GM12878 (cell line): ENCODE measurements at regions not wholly inside any gene's neighbourhood (a gene's known extent, or its start where the extent isn't known, plus 50 kb on each side); places are given as distances from the start of the nearest gene placed in this dataset.

Source experiments
- ATAC-seq: fragments of 200-7000 bp; cut with Tn5 transposase; 3 replicates; pipeline ENCODE4 v1.9.1; 2020; ENCODE audit warnings: mild to moderate bottlenecking, moderate library complexity
- BruUV-seq: library from RNA; stranded (reverse); fragments of 400-500 nt; replicated peaks from 2 replicates; lab custom pipeline; 2021; lab: Mats Ljungman, UMichigan
- CTCF ChIA-PET: fragments of 300-600 bp; sonication (Branson Sonifier 250); formaldehyde crosslinking; extraction: SDS; loops from one replicate; lab custom pipeline; 2021; ENCODE audit warnings: inconsistent platforms; lab: Yijun Ruan, JAX
- POLR2A ChIA-PET: fragments of 350-600 bp; formaldehyde crosslinking; extraction: SDS; loops from one replicate; lab custom pipeline; 2021; ENCODE audit warnings: inconsistent platforms; lab: Charles Lee
- RAD21 ChIA-PET: fragments of 300-600 bp; sonication (Branson Sonifier 250); formaldehyde crosslinking; loops from one replicate; lab custom pipeline; 2023; ENCODE audit warnings: antibody characterized with exemption; ENCODE audit not compliant: unreplicated experiment; lab: Charles Lee
- SMC1A ChIA-PET: fragments of 300-600 bp; sonication (Branson Sonifier 250); formaldehyde crosslinking; loops from one replicate; lab custom pipeline; 2023; ENCODE audit not compliant: unreplicated experiment, uncharacterized antibody; lab: Charles Lee
- DNase-seq: peaks from one replicate; pipeline ENCODE4 v3.0.0-alpha.2; 2011; ENCODE audit warnings: low read depth, low spot score
- FAIRE-seq: peaks from 3 replicates; lab custom pipeline; 2011; peaks lifted over from hg19 to GRCh38; lab: Jason Lieb, UNC
- H2AFZ ChIP-seq: 2 replicates; pipeline ENCODE4 v1.6.0; 2011; ENCODE audit warnings: low read depth, low read length, control low read depth; ENCODE audit not compliant: control insufficient read depth
- H3K27ac ChIP-seq: 2 replicates; pipeline ENCODE4 v1.5.1; 2011; ENCODE audit warnings: control low read depth; ENCODE audit not compliant: control insufficient read depth, insufficient read depth
- H3K27me3 ChIP-seq, 2 experiments: replicated peaks in 1 of 2; 2 replicates each; pipeline versions ENCODE4 v1.6.0 to v1.6.1; 2011; ENCODE audit warnings: low read length in 1 of 2; ENCODE audit not compliant: control insufficient read depth in 2 of 2, insufficient read depth in 2 of 2
- H3K36me3 ChIP-seq, 2 experiments: 2 replicates each; pipeline ENCODE4 v1.5.1; 2011; ENCODE audit warnings: low read length in 1 of 2; ENCODE audit not compliant: control insufficient read depth in 2 of 2, insufficient read depth in 2 of 2
- H3K4me1 ChIP-seq: 2 replicates; pipeline ENCODE4 v1.6.1; 2011; ENCODE audit warnings: mild to moderate bottlenecking, low read length, moderate library complexity, mixed read lengths; ENCODE audit not compliant: control insufficient read depth, insufficient read depth
- H3K4me2 ChIP-seq: 2 replicates; pipeline ENCODE4 v1.6.0; 2011; ENCODE audit warnings: control low read depth; ENCODE audit not compliant: control insufficient read depth, insufficient read depth
- H3K4me3 ChIP-seq: fragments of 200-600 bp; sonication (generic); 2 replicates; pipeline ENCODE4 v1.5.1; 2016
- H3K79me2 ChIP-seq: 2 replicates; pipeline ENCODE4 v1.6.0; 2011; ENCODE audit warnings: low read length; ENCODE audit not compliant: control insufficient read depth, insufficient read depth
- H3K9ac ChIP-seq: 2 replicates; pipeline ENCODE4 v1.8.0; 2011; ENCODE audit warnings: low read length, control low read depth, mixed read lengths; ENCODE audit not compliant: control insufficient read depth, insufficient read depth
- H3K9me3 ChIP-seq: replicated peaks from 3 replicates; pipeline ENCODE4 v1.5.1; 2011; ENCODE audit warnings: mild to moderate bottlenecking, low read length; ENCODE audit not compliant: control insufficient read depth, insufficient read depth
- H4K20me1 ChIP-seq: 2 replicates; pipeline ENCODE4 v1.6.0; 2011; ENCODE audit not compliant: control insufficient read depth, insufficient read depth
- CBX3 ChIP-seq: fragments of 200-600 bp; sonication (generic); IDR thresholded peaks from 2 replicates; pipeline ENCODE4 v1.6.1; 2016; ENCODE audit warnings: low read depth, borderline replicate concordance
- CHD4 ChIP-seq: fragments of 200-600 bp; sonication (generic); IDR thresholded peaks from 2 replicates; pipeline ENCODE4 v1.6.1; 2016; ENCODE audit warnings: mild to moderate bottlenecking
- DPF2 ChIP-seq: fragments of 450-650 bp; IDR thresholded peaks from 2 replicates; pipeline ENCODE4 v1.6.1; 2017; ENCODE audit warnings: mild to moderate bottlenecking
- HDGF ChIP-seq: fragments of 450-650 bp; IDR thresholded peaks from 2 replicates; pipeline ENCODE4 v1.6.1; 2016; ENCODE audit warnings: antibody characterized with exemption
- KDM1A ChIP-seq: fragments of 200-600 bp; sonication (generic); IDR thresholded peaks from 2 replicates; pipeline ENCODE4 v1.6.1; 2016; ENCODE audit warnings: borderline replicate concordance
- MEF2A ChIP-seq: IDR thresholded peaks from 2 replicates; pipeline ENCODE4 v1.6.1; 2011; ENCODE audit warnings: low read depth, mild to moderate bottlenecking, low read length, moderate library complexity; ENCODE audit not compliant: insufficient read depth
- RUNX3 ChIP-seq: IDR thresholded peaks from 2 replicates; pipeline ENCODE4 v1.6.1; 2012; ENCODE audit warnings: low read length, inconsistent platforms
- SIN3A ChIP-seq: IDR thresholded peaks from 2 replicates; pipeline ENCODE4 v1.6.1; 2012; ENCODE audit warnings: low read depth, low read length, improper control_type of control experiment
- WGBS: methylation state at CpG from one replicate; pipeline ENCODE4 v1.1.6; 2016; ENCODE audit warnings: low lambda C conversion rate; ENCODE audit not compliant: insufficient replicate concordance, insufficient coverage; ENCODE audit errors: missing lambda C conversion rate; 5-methylcytosine and 5-hydroxymethylcytosine counted together
- in situ Hi-C: fragments of 300-500 bp; cut with MboI; formaldehyde crosslinking; loops from 9 replicates; pipeline ENCODE4 v1.14.3; 2018; ENCODE audit warnings: mixed read lengths
- intact Hi-C: fragments of 100-400 bp; cut with micrococcal nuclease; formaldehyde crosslinking; loops from one replicate; pipeline ENCODE4 v1.14.2; 2022; ENCODE audit not compliant: unreplicated experiment
- TF ChIP-seq, protein P1 (sequence below): fragments of 450-650 bp; formaldehyde crosslinking; IDR thresholded peaks from 2 replicates; pipeline ENCODE4 v1.4.0; 2022; ENCODE audit warnings: mild to moderate bottlenecking, moderate library complexity
- TF ChIP-seq, protein P2 (sequence below): fragments of 450-650 bp; IDR thresholded peaks from 2 replicates; pipeline ENCODE4 v1.6.1; 2017; ENCODE audit warnings: low read depth, mild to moderate bottlenecking, moderate library complexity
- TF ChIP-seq, protein P3 (sequence below): IDR thresholded peaks from 2 replicates; pipeline ENCODE4 v1.6.1; 2012; ENCODE audit warnings: improper control_type of control experiment, low read depth, low read length; ENCODE audit not compliant: insufficient replicate concordance
- TF ChIP-seq, protein P4 (sequence below): fragments of 450-650 bp; IDR thresholded peaks from 2 replicates; pipeline ENCODE4 v1.6.1; 2017; ENCODE audit warnings: mild to moderate bottlenecking, low read depth, inconsistent platforms; ENCODE audit not compliant: poor library complexity, severe bottlenecking

DNA sequence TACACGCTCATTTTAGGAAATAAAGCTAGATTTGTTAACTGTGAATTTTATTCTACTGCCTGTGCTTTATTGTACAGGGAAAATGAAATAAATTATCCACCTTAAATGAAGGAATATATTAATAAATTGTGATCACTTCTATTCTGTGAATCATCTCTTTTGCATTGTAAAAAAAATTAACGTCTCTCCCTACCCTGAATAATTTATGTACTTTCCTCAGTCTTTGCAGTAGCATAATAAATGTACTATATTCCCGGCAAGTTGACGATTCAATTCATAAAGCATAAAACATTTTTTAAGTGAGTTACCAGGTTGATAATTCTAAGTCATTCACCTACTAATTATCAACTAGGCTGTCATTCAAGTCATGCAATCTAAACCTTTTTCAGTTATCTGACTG lies 1425.3 kb upstream of the CDH9 start:
- CTCF ChIA-PET = interaction anchor here (0.8 to 2.2 kb wide), 3 partner anchors 9 to 110 kb away, joined by 3 to 9 read pairs (median 3); no protein-coding TSS in a partner anchor

More for the DNA sequence above, 1425.3 kb upstream of the CDH9 start:
- FAIRE-seq (no peak), DNase-seq (no peak)
- Histone ChIP-seq H3K27ac (no peak overlapping the region), H3K36me3 (no peaks in the 10 kb centered on the region), H3K4me3 (no peak overlapping the region), H3K4me1 (no peaks in the 10 kb centered on the region), H3K9me3 (no peaks in the 10 kb centered on the region)
- RAD21 ChIA-PET = interaction anchor here (1.0 to 1.2 kb wide), 2 partner anchors 10 to 113 kb away, joined by 3 read pairs; no protein-coding TSS in a partner anchor
- intact Hi-C loops = no loop called here
- no peak for TF ChIP-seq DPF2
- TF ChIP-seq, protein P1, sequence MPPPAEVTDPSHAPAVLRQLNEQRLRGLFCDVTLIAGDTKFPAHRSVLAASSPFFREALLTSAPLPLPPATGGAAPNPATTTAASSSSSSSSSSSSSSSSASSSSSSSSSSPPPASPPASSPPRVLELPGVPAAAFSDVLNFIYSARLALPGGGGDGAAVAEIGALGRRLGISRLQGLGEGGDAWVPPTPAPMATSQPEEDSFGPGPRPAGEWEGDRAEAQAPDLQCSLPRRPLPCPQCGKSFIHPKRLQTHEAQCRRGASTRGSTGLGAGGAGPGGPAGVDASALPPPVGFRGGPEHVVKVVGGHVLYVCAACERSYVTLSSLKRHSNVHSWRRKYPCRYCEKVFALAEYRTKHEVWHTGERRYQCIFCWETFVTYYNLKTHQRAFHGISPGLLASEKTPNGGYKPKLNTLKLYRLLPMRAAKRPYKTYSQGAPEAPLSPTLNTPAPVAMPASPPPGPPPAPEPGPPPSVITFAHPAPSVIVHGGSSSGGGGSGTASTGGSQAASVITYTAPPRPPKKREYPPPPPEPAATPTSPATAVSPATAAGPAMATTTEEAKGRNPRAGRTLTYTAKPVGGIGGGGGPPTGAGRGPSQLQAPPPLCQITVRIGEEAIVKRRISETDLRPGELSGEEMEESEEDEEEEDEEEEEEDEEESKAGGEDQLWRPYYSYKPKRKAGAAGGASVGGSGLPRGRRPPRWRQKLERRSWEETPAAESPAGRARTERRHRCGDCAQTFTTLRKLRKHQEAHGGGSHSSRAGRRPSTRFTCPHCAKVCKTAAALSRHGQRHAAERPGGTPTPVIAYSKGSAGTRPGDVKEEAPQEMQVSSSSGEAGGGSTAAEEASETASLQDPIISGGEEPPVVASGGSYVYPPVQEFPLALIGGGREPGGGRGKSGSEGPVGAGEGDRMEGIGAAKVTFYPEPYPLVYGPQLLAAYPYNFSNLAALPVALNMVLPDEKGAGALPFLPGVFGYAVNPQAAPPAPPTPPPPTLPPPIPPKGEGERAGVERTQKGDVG = no peak
- no peak for TF ChIP-seq SIN3A
- TF ChIP-seq MEF2A = no peak
- TF ChIP-seq CBX3 = no peak
- TF ChIP-seq, protein P2, sequence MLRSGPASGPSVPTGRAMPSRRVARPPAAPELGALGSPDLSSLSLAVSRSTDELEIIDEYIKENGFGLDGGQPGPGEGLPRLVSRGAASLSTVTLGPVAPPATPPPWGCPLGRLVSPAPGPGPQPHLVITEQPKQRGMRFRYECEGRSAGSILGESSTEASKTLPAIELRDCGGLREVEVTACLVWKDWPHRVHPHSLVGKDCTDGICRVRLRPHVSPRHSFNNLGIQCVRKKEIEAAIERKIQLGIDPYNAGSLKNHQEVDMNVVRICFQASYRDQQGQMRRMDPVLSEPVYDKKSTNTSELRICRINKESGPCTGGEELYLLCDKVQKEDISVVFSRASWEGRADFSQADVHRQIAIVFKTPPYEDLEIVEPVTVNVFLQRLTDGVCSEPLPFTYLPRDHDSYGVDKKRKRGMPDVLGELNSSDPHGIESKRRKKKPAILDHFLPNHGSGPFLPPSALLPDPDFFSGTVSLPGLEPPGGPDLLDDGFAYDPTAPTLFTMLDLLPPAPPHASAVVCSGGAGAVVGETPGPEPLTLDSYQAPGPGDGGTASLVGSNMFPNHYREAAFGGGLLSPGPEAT = no peak
- no peak for TF ChIP-seq CHD4
- TF ChIP-seq KDM1A = no peak
- TF ChIP-seq RUNX3 = no peak
- TF ChIP-seq, protein P3, sequence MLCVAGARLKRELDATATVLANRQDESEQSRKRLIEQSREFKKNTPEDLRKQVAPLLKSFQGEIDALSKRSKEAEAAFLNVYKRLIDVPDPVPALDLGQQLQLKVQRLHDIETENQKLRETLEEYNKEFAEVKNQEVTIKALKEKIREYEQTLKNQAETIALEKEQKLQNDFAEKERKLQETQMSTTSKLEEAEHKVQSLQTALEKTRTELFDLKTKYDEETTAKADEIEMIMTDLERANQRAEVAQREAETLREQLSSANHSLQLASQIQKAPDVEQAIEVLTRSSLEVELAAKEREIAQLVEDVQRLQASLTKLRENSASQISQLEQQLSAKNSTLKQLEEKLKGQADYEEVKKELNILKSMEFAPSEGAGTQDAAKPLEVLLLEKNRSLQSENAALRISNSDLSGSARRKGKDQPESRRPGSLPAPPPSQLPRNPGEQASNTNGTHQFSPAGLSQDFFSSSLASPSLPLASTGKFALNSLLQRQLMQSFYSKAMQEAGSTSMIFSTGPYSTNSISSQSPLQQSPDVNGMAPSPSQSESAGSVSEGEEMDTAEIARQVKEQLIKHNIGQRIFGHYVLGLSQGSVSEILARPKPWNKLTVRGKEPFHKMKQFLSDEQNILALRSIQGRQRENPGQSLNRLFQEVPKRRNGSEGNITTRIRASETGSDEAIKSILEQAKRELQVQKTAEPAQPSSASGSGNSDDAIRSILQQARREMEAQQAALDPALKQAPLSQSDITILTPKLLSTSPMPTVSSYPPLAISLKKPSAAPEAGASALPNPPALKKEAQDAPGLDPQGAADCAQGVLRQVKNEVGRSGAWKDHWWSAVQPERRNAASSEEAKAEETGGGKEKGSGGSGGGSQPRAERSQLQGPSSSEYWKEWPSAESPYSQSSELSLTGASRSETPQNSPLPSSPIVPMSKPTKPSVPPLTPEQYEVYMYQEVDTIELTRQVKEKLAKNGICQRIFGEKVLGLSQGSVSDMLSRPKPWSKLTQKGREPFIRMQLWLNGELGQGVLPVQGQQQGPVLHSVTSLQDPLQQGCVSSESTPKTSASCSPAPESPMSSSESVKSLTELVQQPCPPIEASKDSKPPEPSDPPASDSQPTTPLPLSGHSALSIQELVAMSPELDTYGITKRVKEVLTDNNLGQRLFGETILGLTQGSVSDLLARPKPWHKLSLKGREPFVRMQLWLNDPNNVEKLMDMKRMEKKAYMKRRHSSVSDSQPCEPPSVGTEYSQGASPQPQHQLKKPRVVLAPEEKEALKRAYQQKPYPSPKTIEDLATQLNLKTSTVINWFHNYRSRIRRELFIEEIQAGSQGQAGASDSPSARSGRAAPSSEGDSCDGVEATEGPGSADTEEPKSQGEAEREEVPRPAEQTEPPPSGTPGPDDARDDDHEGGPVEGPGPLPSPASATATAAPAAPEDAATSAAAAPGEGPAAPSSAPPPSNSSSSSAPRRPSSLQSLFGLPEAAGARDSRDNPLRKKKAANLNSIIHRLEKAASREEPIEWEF = no peak
- no peak for TF ChIP-seq HDGF
- TF ChIP-seq, protein P4, sequence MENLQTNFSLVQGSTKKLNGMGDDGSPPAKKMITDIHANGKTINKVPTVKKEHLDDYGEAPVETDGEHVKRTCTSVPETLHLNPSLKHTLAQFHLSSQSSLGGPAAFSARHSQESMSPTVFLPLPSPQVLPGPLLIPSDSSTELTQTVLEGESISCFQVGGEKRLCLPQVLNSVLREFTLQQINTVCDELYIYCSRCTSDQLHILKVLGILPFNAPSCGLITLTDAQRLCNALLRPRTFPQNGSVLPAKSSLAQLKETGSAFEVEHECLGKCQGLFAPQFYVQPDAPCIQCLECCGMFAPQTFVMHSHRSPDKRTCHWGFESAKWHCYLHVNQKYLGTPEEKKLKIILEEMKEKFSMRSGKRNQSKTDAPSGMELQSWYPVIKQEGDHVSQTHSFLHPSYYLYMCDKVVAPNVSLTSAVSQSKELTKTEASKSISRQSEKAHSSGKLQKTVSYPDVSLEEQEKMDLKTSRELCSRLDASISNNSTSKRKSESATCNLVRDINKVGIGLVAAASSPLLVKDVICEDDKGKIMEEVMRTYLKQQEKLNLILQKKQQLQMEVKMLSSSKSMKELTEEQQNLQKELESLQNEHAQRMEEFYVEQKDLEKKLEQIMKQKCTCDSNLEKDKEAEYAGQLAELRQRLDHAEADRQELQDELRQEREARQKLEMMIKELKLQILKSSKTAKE = no peak
- TF ChIP-seq, all 136 proteins: peak for 0
- BruUV-seq = no TSS peak
- Histone ChIP-seq H2AFZ (no peak overlapping the region), H3K9ac (no peak overlapping the region), H3K4me2 (no peak overlapping the region), H4K20me1 (no peaks in the 10 kb centered on the region), H3K27me3 (no peaks in the 10 kb centered on the region), H3K79me2 (no peaks in the 10 kb centered on the region)
- WGBS = 52% methylated on average over 4 of the region's 4 CpGs
- ChIA-PET POLR2A (interaction anchor here (1.0 kb wide), 1 partner anchor 9 kb away, joined by 3 read pairs; no protein-coding TSS in a partner anchor), SMC1A (interaction anchor here (1.4 to 2.7 kb wide), 2 partner anchors 10 to 12 kb away, joined by 3 to 21 read pairs; no protein-coding TSS in a partner anchor)
- in situ Hi-C loops = no loop called here
- ATAC-seq = no peak
